ENCODE measurements at regions not wholly inside any gene's neighbourhood (a gene's known extent, or its start where the extent isn't known, plus 50 kb on each side); places are given as distances from the start of the nearest gene placed in this dataset.

DNA sequence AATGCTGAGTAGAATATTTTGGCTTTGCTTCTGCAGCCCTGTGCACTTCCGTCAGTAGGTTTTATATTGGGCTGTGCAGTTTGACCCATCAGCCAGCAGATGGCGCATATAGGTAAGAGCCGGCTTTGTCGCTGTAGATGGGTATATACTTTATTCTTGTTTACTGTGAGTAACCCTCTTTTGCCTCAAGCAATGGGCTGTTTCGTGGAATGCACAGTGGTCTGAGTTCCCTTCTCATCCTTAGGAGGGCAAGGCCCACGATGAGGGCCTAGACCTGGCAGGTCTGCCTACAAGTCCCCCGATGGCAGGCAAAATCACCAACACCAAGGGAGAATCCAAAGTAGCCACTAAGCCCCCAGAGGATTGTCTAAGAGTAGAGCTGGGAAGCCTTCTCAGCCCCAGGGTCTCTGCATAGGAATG lies 1002.9 kb upstream of the KCND2 start:
- Histone ChIP-seq H2AFZ (ENCODE audit: low read depth, low read length) (peak overlapping the region; percentile 74), H3K36me3 (replicated peaks; ENCODE audit: low read depth, low read length) (no peaks in the 10 kb centered on the region), H3K4me3 (ENCODE audit: low read length) (no peak overlapping the region)

GRCh38 chr7:119270644-119271043 lies 1002.3 kb upstream of the KCND2 start:
- peak overlapping the region; percentile 74 for H2AFZ ChIP-seq (ENCODE audit: low read depth, low read length)
- no peaks in the 10 kb centered on the region for H3K79me2 ChIP-seq (ENCODE audit: low read length)
- H3K27ac ChIP-seq (ENCODE audit: low read length), result no peak overlapping the region

More for the DNA sequence above, 1002.9 kb upstream of the KCND2 start:
- TF ChIP-seq EZH2phosphoT487 (IDR thresholded peaks at IDR 0.05; ENCODE audit: low read depth) (no peak), CTCF (IDR thresholded peaks at IDR 0.05; ENCODE audit: low read depth, low read length) (peak; percentile 92)
- Histone ChIP-seq H3K9ac (ENCODE audit: low read length) (no peak overlapping the region), H3K27ac (ENCODE audit: low read length) (no peak overlapping the region), H3K9me3 (ENCODE audit: insufficient read depth, low read length) (no peaks in the 10 kb centered on the region), H3K4me2 (ENCODE audit: low read length) (peak overlapping the region; percentile 53), H4K20me1 (ENCODE audit: insufficient read depth, low read length) (no peaks in the 10 kb centered on the region), H3K27me3 (ENCODE audit: low read depth, low read length) (no peaks in the 10 kb centered on the region), H3K79me2 (ENCODE audit: low read length) (no peaks in the 10 kb centered on the region), H3K4me1 (ENCODE audit: low read length) (peaks cover 3% of the 10 kb centered on the region; the same call in 1 of the 2 replicates)

GRCh38 chr7:119271147-119271779 lies 1001.7 kb upstream of the KCND2 start:
- no peaks in the 10 kb centered on the region for H3K27me3 ChIP-seq (ENCODE audit: low read depth, low read length)
- no peaks in the 10 kb centered on the region for H3K9me3 ChIP-seq (ENCODE audit: insufficient read depth, low read length)
- TF ChIP-seq EZH2phosphoT487 (IDR thresholded peaks at IDR 0.05; ENCODE audit: low read depth) (no peak), CTCF (IDR thresholded peaks at IDR 0.05; ENCODE audit: low read depth, low read length) (no peak)
- no peak overlapping the region for H3K9ac ChIP-seq (ENCODE audit: low read length)
- H3K79me2 ChIP-seq (ENCODE audit: low read length), result no peaks in the 10 kb centered on the region
- peaks cover 3% of the 10 kb centered on the region; the same call in 1 of the 2 replicates for H3K4me1 ChIP-seq (ENCODE audit: low read length)
- no peak overlapping the region for H3K4me2 ChIP-seq (ENCODE audit: low read length)
- no peak overlapping the region for H3K4me3 ChIP-seq (ENCODE audit: low read length)
- H4K20me1 ChIP-seq (ENCODE audit: insufficient read depth, low read length), result no peaks in the 10 kb centered on the region
- H2AFZ ChIP-seq (ENCODE audit: low read depth, low read length), result 0 out of 2 replicates have a peak overlapping the region, but pooled peaks have one; percentile 74
- H3K36me3 ChIP-seq (replicated peaks; ENCODE audit: low read depth, low read length), result no peaks in the 10 kb centered on the region
- no peak overlapping the region for H3K27ac ChIP-seq (ENCODE audit: low read length)

More at GRCh38 chr7:119270644-119271043, 1002.3 kb upstream of the KCND2 start:
- no peak overlapping the region for H3K4me2 ChIP-seq (ENCODE audit: low read length)
- peaks cover 3% of the 10 kb centered on the region; the same call in 1 of the 2 replicates for H3K4me1 ChIP-seq (ENCODE audit: low read length)
- no peaks in the 10 kb centered on the region for H3K27me3 ChIP-seq (ENCODE audit: low read depth, low read length)
- H3K9ac ChIP-seq (ENCODE audit: low read length), result no peak overlapping the region
- H4K20me1 ChIP-seq (ENCODE audit: insufficient read depth, low read length), result no peaks in the 10 kb centered on the region
- TF ChIP-seq CTCF (IDR thresholded peaks at IDR 0.05; ENCODE audit: low read depth, low read length), result no peak
- TF ChIP-seq EZH2phosphoT487 (IDR thresholded peaks at IDR 0.05; ENCODE audit: low read depth), result no peak
- H3K36me3 ChIP-seq (replicated peaks; ENCODE audit: low read depth, low read length), result no peaks in the 10 kb centered on the region
- no peaks in the 10 kb centered on the region for H3K9me3 ChIP-seq (ENCODE audit: insufficient read depth, low read length)
- H3K4me3 ChIP-seq (ENCODE audit: low read length), result no peak overlapping the region

GRCh38 chr7:119281181-119281846 lies 991.7 kb upstream of the KCND2 start:
- Histone ChIP-seq H3K36me3 (replicated peaks; ENCODE audit: low read depth, low read length) (no peaks in the 10 kb centered on the region), H3K27ac (ENCODE audit: low read length) (no peak overlapping the region), H3K4me1 (ENCODE audit: low read length) (no peaks in the 10 kb centered on the region), H3K9me3 (ENCODE audit: insufficient read depth, low read length) (no peaks in the 10 kb centered on the region), H3K79me2 (ENCODE audit: low read length) (no peaks in the 10 kb centered on the region), H3K27me3 (ENCODE audit: low read depth, low read length) (no peaks in the 10 kb centered on the region), H3K4me2 (ENCODE audit: low read length) (no peak overlapping the region), H3K4me3 (ENCODE audit: low read length) (no peak overlapping the region), H4K20me1 (ENCODE audit: insufficient read depth, low read length) (no peaks in the 10 kb centered on the region), H2AFZ (ENCODE audit: low read depth, low read length) (no peak overlapping the region), H3K9ac (ENCODE audit: low read length) (no peak overlapping the region)
- TF ChIP-seq EZH2phosphoT487 (IDR thresholded peaks at IDR 0.05; ENCODE audit: low read depth), result no peak
- no peak for TF ChIP-seq CTCF (IDR thresholded peaks at IDR 0.05; ENCODE audit: low read depth, low read length)

Measured in OCI-LY3 (cell line).